H9 (cell line): ENCODE measurements at regions not wholly inside any gene's neighbourhood (a gene's known extent, or its start where the extent isn't known, plus 50 kb on each side); places are given as distances from the start of the nearest gene placed in this dataset.

Source experiments
- DNase-seq: peaks from one replicate; pipeline ENCODE4 v3.0.0-alpha.2; 2017
- H2AFZ ChIP-seq: one replicate; pipeline ENCODE4 v1.6.1; 2013; ENCODE audit warnings: mild to moderate bottlenecking, low read length, control low read depth, moderate library complexity
- H2AK5ac ChIP-seq: 2 replicates; pipeline ENCODE4 v1.6.1; 2013; ENCODE audit warnings: low read length, control low read depth, mixed read lengths; ENCODE audit not compliant: insufficient read length
- H2BK120ac ChIP-seq: one replicate; pipeline ENCODE4 v1.6.1; 2013; ENCODE audit warnings: low read depth, mild to moderate bottlenecking, low read length, control low read depth, inconsistent platforms; ENCODE audit not compliant: poor library complexity, severe bottlenecking
- H2BK12ac ChIP-seq: 2 replicates; pipeline ENCODE4 v1.6.1; 2013; ENCODE audit warnings: low read length, control low read depth, mixed read lengths, low read depth; ENCODE audit not compliant: insufficient read length
- H2BK15ac ChIP-seq: 2 replicates; pipeline ENCODE4 v1.6.1; 2013; ENCODE audit warnings: low read depth, low read length, control low read depth
- H2BK20ac ChIP-seq: one replicate; pipeline ENCODE4 v1.6.1; 2013; ENCODE audit warnings: low read depth, mild to moderate bottlenecking, low read length, control low read depth, inconsistent platforms; ENCODE audit not compliant: poor library complexity, severe bottlenecking
- H2BK5ac ChIP-seq: 2 replicates; pipeline ENCODE4 v1.6.1; 2013; ENCODE audit warnings: low read length, control low read depth, mixed read lengths; ENCODE audit not compliant: insufficient read length
- H3K14ac ChIP-seq: 2 replicates; pipeline ENCODE4 v1.6.1; 2013; ENCODE audit warnings: low read length, control low read depth; ENCODE audit not compliant: insufficient read depth
- H3K18ac ChIP-seq: 2 replicates; pipeline ENCODE4 v1.6.1; 2013; ENCODE audit warnings: low read depth, mild to moderate bottlenecking, mixed read lengths, low read length, control low read depth; ENCODE audit not compliant: insufficient read length
- H3K23ac ChIP-seq: 2 replicates; pipeline ENCODE4 v1.6.1; 2013; ENCODE audit warnings: low read length, control low read depth, mixed read lengths, low read depth; ENCODE audit not compliant: insufficient read length
- H3K23me2 ChIP-seq: 2 replicates; pipeline ENCODE4 v1.6.1; 2013; ENCODE audit warnings: low read depth, mild to moderate bottlenecking, mixed read lengths, low read length, control low read depth; ENCODE audit not compliant: insufficient read length, poor library complexity, severe bottlenecking
- H3K27ac ChIP-seq: 2 replicates; pipeline ENCODE4 v1.5.1; 2013; ENCODE audit warnings: low read length, control low read depth, mixed read lengths, low read depth; ENCODE audit not compliant: insufficient read length
- H3K27me3 ChIP-seq: 2 replicates; pipeline ENCODE4 v1.6.1; 2013; ENCODE audit warnings: low read length, control low read depth, inconsistent platforms; ENCODE audit not compliant: insufficient read depth
- H3K4ac ChIP-seq: 2 replicates; pipeline ENCODE4 v1.6.1; 2013; ENCODE audit warnings: low read depth, mild to moderate bottlenecking, control low read depth, inconsistent platforms, low read length, moderate library complexity
- H3K4me1 ChIP-seq: 2 replicates; pipeline ENCODE4 v1.6.1; 2013; ENCODE audit warnings: low read length, control low read depth, inconsistent platforms; ENCODE audit not compliant: insufficient read depth
- H3K4me2 ChIP-seq: 2 replicates; pipeline ENCODE4 v1.6.1; 2013; ENCODE audit warnings: low read length, control low read depth, mixed read lengths; ENCODE audit not compliant: insufficient read length, insufficient read depth
- H3K56ac ChIP-seq: 2 replicates; pipeline ENCODE4 v1.6.1; 2013; ENCODE audit warnings: low read depth, mild to moderate bottlenecking, mixed read lengths, low read length, control low read depth; ENCODE audit not compliant: insufficient read length
- H3K79me1 ChIP-seq: 2 replicates; pipeline ENCODE4 v1.6.1; 2013; ENCODE audit warnings: low read depth, mild to moderate bottlenecking, moderate library complexity, low read length, control low read depth, inconsistent platforms; ENCODE audit not compliant: insufficient read depth, poor library complexity, severe bottlenecking
- H3K79me2 ChIP-seq: 2 replicates; pipeline ENCODE4 v1.6.1; 2013; ENCODE audit warnings: low read length, control low read depth, inconsistent platforms; ENCODE audit not compliant: insufficient read depth
- H3K9ac ChIP-seq: 2 replicates; pipeline ENCODE4 v1.6.1; 2013; ENCODE audit warnings: low read length, control low read depth, mixed read lengths; ENCODE audit not compliant: insufficient read length; ENCODE audit errors: extremely low read depth
- H3K9me3 ChIP-seq: one replicate; pipeline ENCODE4 v1.6.1; 2013; ENCODE audit warnings: low read depth, low read length, inconsistent platforms; ENCODE audit not compliant: control insufficient read depth
- H3T11ph ChIP-seq: one replicate; pipeline ENCODE4 v1.6.1; 2013; ENCODE audit warnings: mild to moderate bottlenecking, low read length, control low read depth, inconsistent platforms
- H4K20me1 ChIP-seq: one replicate; pipeline ENCODE4 v1.6.1; 2013; ENCODE audit not compliant: control insufficient read depth, insufficient read length, insufficient read depth
- H4K5ac ChIP-seq: 2 replicates; pipeline ENCODE4 v1.6.1; 2013; ENCODE audit warnings: low read depth, mild to moderate bottlenecking, mixed read lengths, low read length, control low read depth; ENCODE audit not compliant: insufficient read length
- H4K8ac ChIP-seq: replicated peaks from 2 replicates; pipeline ENCODE4 v1.6.1; 2013; ENCODE audit warnings: low read length, control low read depth, mixed read lengths, low read depth; ENCODE audit not compliant: insufficient read length
- H4K91ac ChIP-seq: 2 replicates; pipeline ENCODE4 v1.6.1; 2013; ENCODE audit warnings: low read depth, mild to moderate bottlenecking, moderate library complexity, mixed read lengths, low read length, control low read depth; ENCODE audit not compliant: insufficient read length
- H3K27ac Mint-ChIP-seq, 3 experiments: 2 replicates in 2 of 3; 3 replicates in 1 of 3; pipeline ENCODE4 v1.8.0; 2020 to 2021; ENCODE audit warnings: mixed read lengths in 3 of 3, mild to moderate bottlenecking in 1 of 3, moderate library complexity in 1 of 3
- H3K27me3 Mint-ChIP-seq: 2 replicates; pipeline ENCODE4 v1.8.0; 2021; ENCODE audit warnings: low read depth, mild to moderate bottlenecking, moderate library complexity, mixed read lengths
- H3K36me3 Mint-ChIP-seq, 3 experiments: 2 replicates in 2 of 3; 3 replicates in 1 of 3; pipeline ENCODE4 v1.8.0; 2020 to 2021; ENCODE audit warnings: low read depth in 3 of 3, mixed read lengths in 3 of 3; ENCODE audit not compliant: insufficient read depth in 1 of 3
- H3K4me1 Mint-ChIP-seq, 2 experiments: 2 replicates each; pipeline ENCODE4 v1.8.0; 2020; ENCODE audit warnings: mixed read lengths in 2 of 2
- H3K4me3 Mint-ChIP-seq, 2 experiments: 2 replicates in 1 of 2; 3 replicates in 1 of 2; pipeline ENCODE4 v1.8.0; 2020 to 2021; ENCODE audit warnings: mild to moderate bottlenecking in 2 of 2, mixed read lengths in 2 of 2, moderate library complexity in 1 of 2
- H3K9me3 Mint-ChIP-seq, 2 experiments: 2 replicates in 1 of 2; 3 replicates in 1 of 2; pipeline ENCODE4 v1.8.0; 2020; ENCODE audit warnings: mild to moderate bottlenecking in 2 of 2, mixed read lengths in 2 of 2, moderate library complexity in 1 of 2
- CTCF ChIP-seq: fragments of 200-600 bp; sonication (generic); conservative IDR thresholded peaks from 3 replicates; pipeline ENCODE4 v1.8.0; 2021; ENCODE audit warnings: antibody characterized with exemption, mild to moderate bottlenecking
- WGBS: extraction: QIAGEN DNeasy Blood & Tissue Kit; methylation state at CpG from one replicate; pipeline ENCODE4 v1.1.7; 2013; ENCODE audit warnings: missing lambda C conversion rate, low lambda C conversion rate, mixed read lengths; ENCODE audit not compliant: insufficient read length; ENCODE audit errors: extremely low coverage; 5-methylcytosine and 5-hydroxymethylcytosine counted together

DNA sequence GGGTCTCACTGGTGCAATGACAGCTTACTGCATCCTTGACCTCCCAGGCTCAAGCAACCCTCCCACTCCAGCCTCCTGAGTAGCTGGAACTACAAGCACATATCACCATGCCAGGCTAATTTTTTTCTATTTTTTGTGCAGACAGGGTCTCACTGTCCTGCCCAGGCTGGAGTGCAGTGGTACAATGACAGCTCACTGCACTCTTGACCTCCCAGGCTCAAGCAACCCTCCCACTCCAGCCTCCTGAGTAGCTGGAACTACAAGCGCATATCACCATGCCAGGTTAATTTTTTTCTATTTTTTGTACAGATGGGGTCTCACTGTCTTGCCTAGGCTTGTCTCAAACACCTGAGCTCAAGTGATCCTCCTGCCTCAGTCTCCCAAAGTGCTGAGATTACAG is 74.0 kb downstream of the GASK1B start:
- Histone ChIP-seq H4K20me1 (no peaks in the 10 kb centered on the region), H3T11ph (no peak overlapping the region), H3K14ac (no peak overlapping the region), H3K4me1 (no peaks in the 10 kb centered on the region; the same call in 1 of the 2 replicates), H3K4ac (no peak overlapping the region), H3K9ac (no peak overlapping the region), H3K27ac (no peak overlapping the region), H3K79me1 (no peaks in the 10 kb centered on the region), H3K23ac (no peak overlapping the region), H4K91ac (no peak overlapping the region), H3K27me3 (no peaks in the 10 kb centered on the region), H3K4me2 (no peak overlapping the region), H2BK120ac (no peak overlapping the region), H2BK5ac (no peak overlapping the region), H2BK15ac (no peak overlapping the region), H2BK20ac (no peak overlapping the region), H2AFZ (no peak overlapping the region), H2AK5ac (no peak overlapping the region), H3K56ac (no peak overlapping the region), H2BK12ac (no peak overlapping the region), H3K9me3 (no peaks in the 10 kb centered on the region), H3K18ac (no peak overlapping the region), H3K79me2 (no peaks in the 10 kb centered on the region), H4K5ac (no peak overlapping the region), H3K23me2 (no peaks in the 10 kb centered on the region), H4K8ac (no peak overlapping the region)
- H3K27ac Mint-ChIP-seq: no peak overlapping the region; a peak in 1 of 7 replicates
- no CpG with 5 or more reads among the region's 1 CpG for WGBS
- TF ChIP-seq CTCF: no peak
- H3K4me3 Mint-ChIP-seq: no peak overlapping the region
- H3K36me3 Mint-ChIP-seq: peaks cover 0 to 4% (median 0%) of the 10 kb centered on the region in 3 experiments; a peak in 1 of 7 replicates
- no peak for DNase-seq
- no peaks in the 10 kb centered on the region for H3K27me3 Mint-ChIP-seq
- peaks cover 9 to 18% of the 10 kb centered on the region in 2 experiments for H3K4me1 Mint-ChIP-seq
- peaks cover 0 to 3% of the 10 kb centered on the region in 2 experiments; a peak in 2 of 5 replicates for H3K9me3 Mint-ChIP-seq
